Fibroblast of mammary gland (primary cell): ENCODE measurements at regions not wholly inside any gene's neighbourhood (a gene's known extent, or its start where the extent isn't known, plus 50 kb on each side); places are given as distances from the start of the nearest gene placed in this dataset.

Experiments
- DNase-seq: peaks from one replicate; pipeline ENCODE4 v3.0.0-alpha.2; 2010; ENCODE audit warnings: low read depth
- H3K4me3 ChIP-seq: 2 replicates; pipeline ENCODE4 v1.5.1; 2011; ENCODE audit warnings: low read depth, mild to moderate bottlenecking, low read length, moderate library complexity; ENCODE audit not compliant: control insufficient read depth
- CTCF ChIP-seq: conservative IDR thresholded peaks from 2 replicates; pipeline ENCODE4 v1.5.1; 2011; ENCODE audit warnings: low read depth, low read length, inconsistent platforms; ENCODE audit not compliant: control insufficient read depth, insufficient read depth

- TF ChIP-seq CTCF: no peak
- H3K4me3 ChIP-seq: no peak overlapping the region
- no peak for DNase-seq
Observed at GRCh38 chr3:187822402-187822801, 77.1 kb upstream of the BCL6 start.

- TF ChIP-seq CTCF: no peak
- H3K4me3 ChIP-seq: no peak overlapping the region
- DNase-seq: no peak
Observed at GRCh38 chr3:187823746-187824145, 78.5 kb upstream of the BCL6 start.

GRCh38 chr3:187827723-187828122 lies 82.5 kb upstream of the BCL6 start:
- no peak overlapping the region for H3K4me3 ChIP-seq
- no peak for DNase-seq
- no peak for TF ChIP-seq CTCF

GRCh38 chr3:187828579-187829452 lies 83.5 kb upstream of the BCL6 start:
- H3K4me3 ChIP-seq: no peak overlapping the region
- no peak for TF ChIP-seq CTCF
- no peak for DNase-seq

GRCh38 chr3:187830181-187830580 lies 84.9 kb upstream of the BCL6 start:
- TF ChIP-seq CTCF: no peak
- no peak overlapping the region for H3K4me3 ChIP-seq
- no peak for DNase-seq

GRCh38 chr3:187831125-187832051 lies 86.1 kb upstream of the BCL6 start:
- no peak for TF ChIP-seq CTCF
- H3K4me3 ChIP-seq: no peak overlapping the region
- DNase-seq: no peak
